ENCODE measurements at regions not wholly inside any gene's neighbourhood (a gene's known extent, or its start where the extent isn't known, plus 50 kb on each side); places are given as distances from the start of the nearest gene placed in this dataset.
A peak's percentile ranks its signal among the peaks of the same experiment; 100 is the strongest.
"Not testable (repeated sequence)": the region's sequence is repeated elsewhere in the genome, so short reads cannot be mapped to it uniquely, and the experiment has no call there.

DNA sequence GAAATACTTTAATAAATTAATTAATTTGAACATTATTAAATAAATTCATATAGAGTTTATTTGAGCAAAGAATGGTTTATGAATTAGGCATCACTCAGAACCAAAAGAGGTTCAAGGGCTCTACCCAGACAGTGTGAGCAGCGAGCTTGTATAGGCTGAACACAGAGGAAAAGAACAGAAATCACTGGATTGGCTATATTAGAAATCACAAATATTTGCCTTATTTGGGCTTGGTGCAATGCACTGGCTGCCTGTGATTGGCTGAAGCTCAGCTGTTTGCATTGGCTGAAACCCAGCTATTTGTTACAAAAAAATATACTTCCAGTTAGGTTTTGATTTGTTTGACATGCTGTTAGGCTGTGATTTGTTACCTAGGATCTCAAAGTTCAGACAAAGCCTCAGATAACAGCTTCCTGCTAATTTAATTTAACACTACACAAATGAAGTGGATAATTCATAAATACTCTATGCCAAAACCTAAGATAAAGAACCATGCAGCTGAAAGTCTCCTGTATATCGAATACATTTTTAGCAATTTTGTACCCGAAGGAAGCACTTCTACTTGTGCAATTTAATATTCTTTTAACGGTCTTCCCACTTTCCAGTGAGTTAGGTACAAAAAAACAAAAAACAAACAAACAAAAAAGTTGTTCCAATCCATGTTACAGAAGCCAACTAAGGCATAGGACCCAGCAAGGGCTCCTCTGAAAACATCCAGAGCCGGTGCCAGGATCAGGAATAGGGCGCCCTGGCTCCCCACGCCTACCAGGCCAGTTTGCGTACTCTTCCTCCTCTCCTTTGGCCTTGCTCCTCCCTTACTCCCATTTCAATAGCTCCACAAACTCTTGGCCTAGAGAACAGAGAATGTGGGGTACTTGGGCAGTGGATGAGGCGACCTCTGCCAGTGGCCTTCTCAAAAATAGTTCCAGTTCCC, 179.1 kb downstream of the DUSP10 start:
- no peak for DNase-seq

DNA sequence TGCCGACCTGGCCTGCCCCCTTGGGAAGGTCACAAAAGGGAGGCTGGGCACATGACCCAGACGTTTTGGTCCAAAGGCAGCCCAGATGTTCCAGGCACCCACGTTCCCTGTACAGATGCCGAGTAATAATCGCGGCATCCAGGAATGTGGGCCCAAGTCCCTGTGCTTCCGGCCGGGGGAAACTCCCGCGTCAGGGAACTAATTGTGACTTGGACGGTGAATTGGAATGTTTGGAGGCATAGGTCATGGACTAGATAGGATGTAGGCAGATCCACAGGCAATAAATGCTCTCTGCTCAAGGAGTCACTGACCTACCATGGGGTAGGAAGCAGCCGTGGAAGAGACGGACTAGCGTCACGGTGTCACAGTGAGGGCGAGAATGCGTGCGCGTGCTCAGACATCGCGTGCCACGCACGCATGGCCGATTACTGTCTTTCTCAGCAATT, 178.4 kb downstream of the DUSP10 start:
- DNase-seq: no peak

DNA sequence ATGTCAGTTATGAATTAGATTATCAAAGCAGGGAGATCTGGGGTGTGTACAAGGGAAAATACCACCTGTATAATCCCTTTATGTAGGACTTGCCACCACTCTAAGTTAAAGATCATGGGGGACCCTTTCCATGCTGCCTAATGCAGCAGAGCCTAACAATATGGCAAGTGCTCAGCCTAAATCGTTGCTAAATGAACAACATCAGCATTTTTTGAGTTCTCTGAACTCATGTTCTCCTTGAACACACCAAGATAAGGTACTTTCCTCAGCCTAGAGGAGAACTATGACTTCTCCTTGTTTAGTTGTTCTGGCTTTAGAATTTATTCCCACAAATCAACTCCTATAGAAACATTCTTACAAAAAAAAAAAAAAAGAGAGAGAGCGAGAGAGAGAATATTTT, 177.0 kb downstream of the DUSP10 start:
- DNase-seq: no peak

DNA sequence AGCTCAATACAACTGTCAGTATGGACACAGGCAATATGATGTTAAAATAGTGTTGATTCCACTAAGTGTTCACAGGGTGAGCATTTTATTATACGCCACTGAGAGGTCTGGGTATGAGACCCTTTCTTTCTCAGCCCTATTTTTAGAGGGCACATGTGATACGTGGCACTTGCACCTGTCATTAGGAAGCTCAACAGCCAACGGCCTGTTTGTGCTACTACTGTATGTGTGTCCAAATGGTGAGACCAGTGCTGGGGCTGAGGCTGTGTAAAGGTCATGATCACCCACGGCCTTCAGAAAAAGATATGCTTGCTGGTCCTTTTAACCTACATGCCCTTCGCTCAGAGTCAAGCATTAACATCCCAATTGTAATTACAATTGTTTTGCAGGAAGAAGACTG, 176.2 kb downstream of the DUSP10 start:
- no peak for DNase-seq

DNA sequence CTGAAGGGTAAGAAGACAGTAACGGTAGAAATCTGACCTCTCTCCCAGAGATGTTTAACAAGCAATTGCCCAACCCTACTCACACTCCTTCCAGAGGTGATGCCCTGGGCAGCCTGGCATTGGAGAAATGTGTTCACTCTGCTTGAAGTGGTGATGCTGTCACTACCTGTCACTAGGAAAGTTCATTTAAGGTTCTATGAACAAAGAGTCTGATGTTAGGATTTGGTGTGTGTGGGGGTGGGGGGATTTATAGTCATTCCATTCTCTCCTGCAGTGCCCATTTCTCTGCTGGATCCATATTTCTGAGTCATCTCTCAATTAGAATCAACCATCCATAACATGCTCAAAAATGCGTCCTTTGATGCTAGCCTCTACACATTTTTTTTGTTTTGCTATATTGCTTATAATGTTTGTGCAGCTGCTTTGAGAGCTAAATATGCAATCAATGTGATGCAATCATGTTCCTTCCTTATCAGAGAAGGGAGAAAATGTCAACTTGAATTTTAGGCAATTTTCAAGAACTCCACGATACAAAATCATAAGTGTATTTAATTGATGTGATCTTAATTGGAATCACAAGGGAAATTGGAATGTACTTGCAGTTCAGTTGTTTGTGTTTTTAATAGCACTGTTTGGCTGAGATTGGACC, 173.9 kb downstream of the DUSP10 start:
- DNase-seq: no peak

DNA sequence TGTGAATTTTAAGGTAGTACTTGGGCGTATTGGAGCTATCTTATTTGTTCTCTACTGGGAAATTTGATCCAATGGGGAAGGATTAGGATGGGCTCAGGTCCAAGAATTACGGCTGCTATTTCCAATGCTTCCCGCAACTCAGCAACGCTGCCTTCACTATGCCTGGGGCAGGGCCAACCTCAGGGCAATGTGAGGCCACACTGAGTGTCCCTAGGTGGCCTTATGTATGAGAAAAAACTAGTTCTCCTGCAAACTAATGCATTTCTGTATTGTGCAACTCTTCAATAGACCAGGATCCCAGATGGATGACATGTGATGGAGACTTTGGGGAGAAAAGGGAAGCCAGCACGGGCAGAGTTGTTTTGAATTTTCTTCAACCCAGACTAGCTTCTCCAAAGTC, 168.1 kb downstream of the DUSP10 start:
- peak in 1 of 56 donors; percentile 10 for DNase-seq

DNA sequence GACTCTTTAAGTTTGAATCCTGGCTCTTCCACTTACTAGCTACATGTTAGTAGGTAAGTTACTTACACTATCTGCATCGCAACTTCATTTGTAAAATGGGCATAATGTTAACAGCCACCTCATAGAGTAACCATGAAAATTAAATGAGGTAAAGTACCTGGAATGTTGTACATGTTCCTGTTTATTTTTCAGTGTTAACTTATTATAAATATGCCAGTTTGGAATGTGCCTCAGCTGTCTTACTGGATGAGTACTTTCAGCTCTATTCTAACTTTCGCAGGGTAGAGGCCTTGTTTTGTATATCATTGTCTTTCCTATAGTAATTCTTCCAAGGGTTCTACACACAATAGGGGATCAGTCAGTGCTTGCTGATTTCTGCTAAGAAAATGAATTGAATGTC, 167.4 kb downstream of the DUSP10 start:
- DNase-seq: no peak

DNA sequence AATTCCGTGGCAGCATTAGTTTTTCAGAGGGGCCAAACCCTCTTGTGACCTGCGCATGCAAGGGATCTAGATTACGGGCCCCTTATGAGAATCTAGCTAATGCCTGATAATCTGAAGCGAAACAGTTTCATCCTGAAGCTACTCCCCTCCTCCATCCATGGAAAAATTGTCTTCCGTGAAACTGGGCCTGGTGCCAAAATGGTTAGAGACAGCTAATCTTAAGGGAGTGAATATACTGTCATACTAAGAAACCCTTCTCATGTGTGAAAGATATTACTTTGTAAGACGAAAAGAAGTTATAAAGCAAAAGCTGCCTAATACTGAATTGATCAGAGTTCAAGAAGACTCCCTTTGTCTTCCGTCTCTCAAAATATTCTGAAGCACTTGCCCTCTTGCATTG, 166.3 kb downstream of the DUSP10 start:
- DNase-seq: no peak

DNA sequence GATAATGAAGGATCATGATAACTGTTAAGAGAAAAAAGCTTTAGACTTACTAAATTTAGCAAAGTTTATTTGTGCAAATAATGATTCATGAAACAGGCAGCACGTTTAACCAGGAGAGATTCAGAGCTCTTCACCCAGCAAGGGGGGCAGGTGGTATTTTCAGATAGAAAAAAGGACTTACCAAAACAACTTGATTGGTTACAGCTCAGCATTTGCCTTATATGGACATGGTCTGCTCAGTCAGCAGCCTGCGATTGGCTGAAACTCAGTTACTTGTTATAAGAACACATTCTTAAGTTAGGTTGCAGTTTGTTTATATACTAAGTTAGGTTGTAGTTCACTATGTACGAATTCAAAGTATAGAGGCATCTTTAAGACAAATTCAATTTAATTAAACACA, 165.6 kb downstream of the DUSP10 start:
- no peak for DNase-seq

DNA sequence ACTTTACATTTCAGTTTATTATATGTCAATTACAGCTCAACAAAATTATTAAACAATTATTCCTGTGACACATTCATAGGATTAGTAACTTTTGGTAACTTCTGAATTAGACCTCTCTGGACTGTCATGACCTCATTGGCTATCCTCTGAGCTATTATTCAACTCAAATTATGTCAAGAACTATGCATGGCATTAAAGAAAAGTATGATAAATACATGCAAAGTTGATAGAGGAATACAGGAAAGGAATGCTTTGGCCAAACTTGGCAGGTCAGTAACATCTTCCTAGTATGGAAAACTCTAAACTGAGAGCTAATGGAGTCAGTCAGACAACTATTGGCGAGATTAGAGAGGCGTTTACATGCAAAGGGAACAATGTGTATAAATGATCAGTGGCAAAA, 158.4 kb downstream of the DUSP10 start:
- DNase-seq: no peak

DNA sequence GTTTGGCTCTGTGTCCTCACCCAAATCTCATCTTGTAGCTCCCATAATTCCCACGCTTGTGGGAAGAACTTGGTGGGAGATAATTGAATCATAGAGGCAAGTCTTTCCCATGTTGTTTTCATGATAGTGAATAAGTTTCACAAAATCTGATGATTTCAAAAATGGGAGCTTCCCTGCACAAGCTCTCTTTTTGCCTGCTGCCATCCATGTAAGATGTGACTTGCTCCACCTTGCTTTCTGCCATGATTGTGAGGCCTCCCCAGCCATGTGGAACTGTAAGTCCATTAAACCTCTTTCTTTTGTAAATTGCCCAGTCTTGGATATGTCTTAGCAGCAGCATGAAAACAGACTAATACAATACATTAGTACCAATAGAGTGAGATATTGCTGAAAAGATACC, 154.9 kb downstream of the DUSP10 start:
- DNase-seq: not testable (repeated sequence)

DNA sequence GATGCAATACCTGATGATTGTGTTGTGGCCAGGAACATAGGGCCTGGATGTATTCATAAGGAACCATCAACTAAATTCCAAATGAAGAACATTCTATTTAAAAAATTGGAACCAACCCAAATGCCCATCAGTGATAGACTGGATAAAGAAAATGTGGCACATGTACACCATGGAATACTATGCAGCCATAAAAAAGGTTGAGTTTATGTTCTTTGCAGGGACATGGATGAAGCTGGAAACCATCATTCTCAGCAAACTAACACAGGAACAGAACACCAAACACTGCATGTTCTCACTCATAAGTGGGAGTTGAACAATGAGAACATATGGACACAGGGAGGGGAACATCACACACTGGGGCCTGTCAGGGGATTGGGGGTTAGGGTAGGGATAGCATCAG, 150.6 kb downstream of the DUSP10 start:
- DNase-seq: not testable (repeated sequence)

DNA sequence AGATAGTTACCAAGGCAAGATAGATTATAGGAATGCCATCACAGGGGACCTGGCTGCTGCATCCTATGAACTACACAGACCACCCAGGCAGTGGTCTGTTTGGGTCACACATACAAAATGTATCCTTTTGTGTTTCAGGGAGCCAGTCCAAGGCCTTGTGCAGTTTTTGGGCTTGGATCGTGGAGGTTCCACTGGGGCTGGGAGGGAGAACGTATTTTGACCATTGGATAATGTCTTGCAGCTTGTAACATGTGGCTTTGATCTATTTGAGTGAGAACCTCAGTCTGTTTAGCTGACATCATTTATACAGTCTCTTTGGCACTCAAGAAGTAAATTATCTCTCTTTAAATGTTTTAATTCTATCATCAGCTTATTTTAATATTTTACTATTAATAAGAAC, 147.3 kb downstream of the DUSP10 start:
- no peak for DNase-seq

DNA sequence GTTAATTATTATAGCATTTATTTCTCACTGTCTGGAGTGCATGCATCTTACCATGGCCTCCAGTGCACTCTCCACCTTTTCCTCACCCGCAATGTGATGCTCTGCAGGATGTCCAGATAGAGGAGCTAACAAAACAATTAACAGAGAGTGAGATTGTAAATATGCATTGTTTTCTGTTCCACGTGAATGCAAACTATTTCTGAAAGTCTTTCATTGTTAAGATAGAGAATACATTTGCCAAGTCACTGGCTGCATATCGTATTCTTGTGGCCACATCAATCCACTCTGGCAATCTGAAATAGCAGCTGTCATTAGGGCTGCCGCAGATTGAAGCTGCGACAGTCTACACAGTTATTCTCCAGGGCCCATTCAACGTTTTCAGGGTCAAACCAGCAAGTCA, 143.8 kb downstream of the DUSP10 start:
- DNase-seq: peak in 13 of 56 donors; percentile 5 to 56 (median 15)

DNA sequence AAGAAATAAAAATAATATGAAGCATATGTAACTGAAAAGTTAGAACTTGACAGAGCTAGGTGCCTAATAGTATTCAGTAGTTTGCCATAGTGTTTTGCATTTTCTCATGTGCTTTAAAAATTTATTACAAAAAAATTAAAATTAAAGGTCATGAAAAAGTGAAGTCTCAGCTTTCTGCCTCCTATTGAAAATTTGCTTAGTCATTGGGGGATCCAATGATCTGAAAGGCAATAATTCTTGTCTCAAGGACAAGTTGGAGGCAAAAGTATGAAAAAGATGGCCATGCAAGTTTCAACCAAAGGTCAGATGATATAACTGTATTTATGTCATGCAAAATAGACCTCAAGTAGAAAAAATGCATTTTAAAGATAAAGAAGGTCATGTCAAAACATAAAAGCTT, 140.7 kb downstream of the DUSP10 start:
- DNase-seq: no peak

DNA sequence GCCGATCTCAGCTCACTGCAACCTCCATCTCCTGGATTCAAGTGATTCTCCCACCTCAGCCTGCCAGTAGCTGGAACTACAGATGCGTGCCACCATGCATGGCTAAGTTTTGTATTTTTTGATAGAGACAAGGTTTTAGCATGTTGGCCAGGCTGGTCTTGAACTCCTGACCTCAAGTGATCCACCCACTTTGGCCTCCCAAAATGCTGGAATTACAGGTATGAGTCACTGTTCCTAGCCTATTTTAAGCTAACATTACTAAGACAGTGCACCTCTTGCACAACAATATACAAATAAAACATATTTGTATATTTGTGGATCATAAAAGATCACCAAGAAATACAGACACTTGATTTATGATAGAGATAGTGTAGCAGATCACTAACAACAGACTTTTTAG, 139.1 kb downstream of the DUSP10 start:
- DNase-seq: no peak

DNA sequence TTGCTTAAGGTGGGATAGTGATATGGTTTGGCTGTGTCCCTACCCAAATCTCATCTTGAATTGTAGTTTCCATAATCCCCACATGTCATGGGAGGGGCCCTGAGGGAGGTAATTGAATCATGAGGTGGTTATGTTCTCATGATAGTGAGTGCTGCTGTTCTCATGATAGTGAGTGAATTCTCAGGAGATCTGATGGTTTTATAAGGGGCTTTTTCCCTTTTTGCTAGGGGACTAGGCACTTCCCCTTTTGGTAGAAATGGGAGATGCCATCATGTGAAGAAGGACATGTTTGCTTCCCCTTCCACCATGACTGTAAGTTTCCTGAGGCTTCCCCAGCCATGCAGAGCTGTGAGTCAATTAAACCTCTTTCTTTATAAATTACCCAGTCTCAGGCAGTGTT, 137.5 kb downstream of the DUSP10 start:
- not testable (repeated sequence) for DNase-seq

DNA sequence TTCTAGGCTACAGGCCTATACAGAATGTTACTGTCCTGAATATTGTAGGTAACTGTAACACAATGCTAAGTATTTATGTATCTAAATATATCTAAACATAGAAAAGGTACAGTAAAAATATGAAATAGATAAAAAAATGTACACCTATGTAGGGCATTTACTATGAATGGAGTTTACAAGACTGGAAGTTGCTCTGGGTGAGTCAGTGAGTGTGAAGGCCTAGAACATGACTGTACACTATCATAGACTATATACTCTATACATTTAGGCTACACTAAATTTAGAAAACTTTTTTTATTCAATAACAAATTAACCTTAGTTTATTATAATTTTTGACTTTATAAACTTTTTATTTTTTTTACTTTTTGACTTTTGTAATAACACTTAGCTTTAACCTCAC, 136.9 kb downstream of the DUSP10 start:
- no peak for DNase-seq

DNA sequence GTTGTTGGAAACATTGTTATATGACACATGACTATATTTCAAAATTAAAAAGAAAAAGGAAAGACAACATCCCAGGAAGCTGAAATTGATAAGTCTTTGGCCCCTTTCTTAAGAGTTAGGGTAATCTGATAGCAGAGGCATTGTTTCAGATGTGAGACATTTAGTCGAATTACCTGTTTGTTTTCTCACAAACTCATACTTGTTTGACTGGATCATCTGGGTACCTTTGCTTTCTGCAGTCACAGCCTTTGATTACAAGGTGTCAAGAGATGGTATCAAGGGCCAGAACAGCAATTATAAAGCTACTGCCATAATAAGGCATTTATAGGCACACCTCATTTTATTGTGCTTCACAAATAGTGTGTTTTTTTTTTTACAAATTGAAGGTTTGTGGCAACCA, 136.3 kb downstream of the DUSP10 start:
- DNase-seq: no peak

DNA sequence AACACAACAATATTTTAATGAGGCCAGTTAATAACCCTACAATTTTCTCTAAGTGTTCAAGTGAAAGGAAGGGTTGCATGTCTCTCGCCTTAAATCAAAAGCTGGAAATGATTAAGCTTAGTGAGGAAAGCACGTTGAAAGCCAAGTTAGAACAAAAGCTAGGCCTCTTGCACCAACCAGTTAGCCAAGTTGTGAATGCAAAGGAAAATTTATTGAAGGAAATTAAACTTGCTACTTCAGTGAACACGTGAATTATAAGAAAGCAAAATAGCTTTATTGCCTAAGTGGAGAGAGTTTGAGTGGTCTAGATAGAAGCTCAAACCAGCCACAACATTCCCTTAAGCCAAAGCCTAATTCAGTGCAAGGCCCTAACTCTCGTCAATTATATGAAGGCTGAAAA, 135.6 kb downstream of the DUSP10 start:
- DNase-seq: no peak

DNA sequence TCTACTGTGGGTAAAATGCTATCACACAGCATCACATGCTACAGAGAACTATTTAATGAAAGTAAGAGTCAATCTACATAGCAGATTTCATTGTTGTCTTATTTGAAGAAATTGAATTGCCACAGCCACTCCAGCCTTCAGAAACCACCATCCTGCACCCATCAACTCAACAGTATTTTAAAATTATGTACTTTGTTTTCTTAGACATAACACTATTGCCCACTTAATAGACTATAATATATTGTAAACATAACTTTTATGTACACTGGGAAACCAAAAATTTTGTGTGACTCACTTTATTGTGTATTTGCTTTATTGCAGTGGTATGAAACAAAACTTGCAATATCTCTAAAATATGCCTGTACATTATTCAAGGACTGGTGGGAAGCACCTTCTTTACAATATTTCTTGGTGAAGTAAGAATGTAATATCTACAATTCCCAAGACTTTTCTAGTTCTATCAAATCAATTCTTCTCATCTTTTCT, 133.0 kb downstream of the DUSP10 start:
- no peak for DNase-seq

DNA sequence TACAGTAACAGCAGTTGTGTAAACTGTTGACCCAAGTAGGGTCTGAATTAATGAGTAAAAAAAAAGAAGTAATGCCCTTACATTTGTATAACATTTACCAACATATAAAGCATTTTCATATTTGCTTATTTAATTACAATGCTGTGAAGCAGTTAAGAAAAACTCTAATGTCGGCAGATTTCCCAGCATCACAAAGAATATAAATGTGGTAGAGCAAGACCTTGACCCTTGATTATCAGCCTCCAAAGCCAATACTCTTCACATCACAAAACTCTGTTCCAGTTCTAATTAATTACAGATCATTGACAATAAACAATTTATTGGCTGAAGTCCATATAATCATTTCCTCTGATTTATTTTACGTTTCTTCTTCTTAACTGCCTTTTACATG, 130.2 kb downstream of the DUSP10 start:
- no peak for DNase-seq

All from amygdala (tissue), 56 donors.